HAP-1 (cell line): ENCODE measurements at regions not wholly inside any gene's neighbourhood (a gene's known extent, or its start where the extent isn't known, plus 50 kb on each side); places are given as distances from the start of the nearest gene placed in this dataset.

Experiments used
- DNase-seq, 2 experiments: peaks; one replicate each; pipeline ENCODE4 v3.0.0-alpha.2; 2016 to 2020; ENCODE audit warnings: low spot score in 2 of 2
- H3K27me3 ChIP-seq: fragments of 250-450 bp; sonication (Bioruptor Pico); 2 replicates; pipeline ENCODE4 v1.5.1; 2020; ENCODE audit warnings: low read depth, mild to moderate bottlenecking, moderate library complexity
- H3K36me3 ChIP-seq: fragments of 250-450 bp; sonication (Bioruptor Pico); replicated peaks from 2 replicates; pipeline ENCODE4 v1.5.1; 2020; ENCODE audit warnings: mild to moderate bottlenecking
- H3K4me1 ChIP-seq: fragments of 250-450 bp; sonication (Bioruptor Pico); 2 replicates; pipeline ENCODE4 v1.5.1; 2020; ENCODE audit warnings: mild to moderate bottlenecking
- H3K4me3 ChIP-seq: fragments of 250-450 bp; sonication (Bioruptor Pico); 2 replicates; pipeline ENCODE4 v1.5.1; 2020; ENCODE audit warnings: mild to moderate bottlenecking, moderate library complexity
- H3K9me3 ChIP-seq: fragments of 250-450 bp; sonication (Bioruptor Pico); 2 replicates; pipeline ENCODE4 v1.5.1; 2020; ENCODE audit warnings: mild to moderate bottlenecking, moderate library complexity
- in situ Hi-C: fragments of 300-500 bp; cut with MboI; formaldehyde crosslinking; loops from 3 replicates; pipeline ENCODE4 v1.14.3; 2020; ENCODE audit warnings: low sequenced_read_pairs, inconsistent platforms, mixed read lengths

DNA sequence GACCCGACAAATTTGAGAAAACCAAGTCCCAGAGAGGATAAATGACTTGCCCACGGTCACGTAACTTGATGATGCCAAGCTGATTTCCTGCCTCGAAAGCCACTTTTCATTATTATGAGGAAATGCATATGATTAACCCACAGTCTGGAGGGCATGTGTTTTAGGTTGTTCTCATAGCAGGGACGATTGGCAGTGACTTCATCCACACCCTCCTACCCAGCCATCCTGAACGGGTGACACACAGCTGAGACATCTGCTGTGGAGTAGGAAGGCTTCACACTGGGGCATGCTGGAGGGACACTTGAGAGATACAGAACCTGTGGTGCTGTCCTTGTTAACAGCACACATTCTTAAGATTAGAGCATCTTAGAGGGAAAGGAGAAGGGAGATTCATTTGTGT is 65.4 kb upstream of the WDFY2 start:
- in situ Hi-C loops = no loop called here
- H3K4me3 ChIP-seq = no peak overlapping the region
- no peak for DNase-seq
- H3K4me1 ChIP-seq = no peaks in the 10 kb centered on the region
- H3K27me3 ChIP-seq = no peaks in the 10 kb centered on the region
- H3K36me3 ChIP-seq = no peaks in the 10 kb centered on the region
- no peaks in the 10 kb centered on the region for H3K9me3 ChIP-seq

DNA sequence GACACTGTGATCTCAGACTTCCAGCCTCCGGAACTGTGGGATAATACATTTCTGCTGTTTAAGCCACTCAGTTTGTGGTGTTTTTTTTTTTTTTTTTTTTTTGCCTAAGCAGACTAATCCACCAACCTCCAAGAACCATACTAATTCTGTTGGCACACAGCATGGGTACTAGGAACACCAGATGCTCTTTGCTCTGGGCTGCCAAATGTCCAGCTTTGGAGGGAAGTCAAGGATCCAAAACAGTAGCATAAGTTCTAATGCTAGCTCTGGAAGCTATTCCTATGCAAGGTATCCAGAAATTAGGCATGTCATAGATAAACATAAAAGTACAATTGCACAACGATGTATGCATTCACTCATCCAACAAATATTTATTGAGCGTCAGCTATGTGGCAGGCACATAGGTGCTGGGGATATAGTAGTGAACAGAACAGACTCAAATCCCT is 64.5 kb upstream of the WDFY2 start:
- DNase-seq = no peak
- peaks cover 8% of the 10 kb centered on the region for H3K4me1 ChIP-seq
- no peaks in the 10 kb centered on the region for H3K9me3 ChIP-seq
- in situ Hi-C loops = no loop called here
- no peaks in the 10 kb centered on the region for H3K27me3 ChIP-seq
- H3K36me3 ChIP-seq = no peaks in the 10 kb centered on the region
- no peak overlapping the region for H3K4me3 ChIP-seq

DNA sequence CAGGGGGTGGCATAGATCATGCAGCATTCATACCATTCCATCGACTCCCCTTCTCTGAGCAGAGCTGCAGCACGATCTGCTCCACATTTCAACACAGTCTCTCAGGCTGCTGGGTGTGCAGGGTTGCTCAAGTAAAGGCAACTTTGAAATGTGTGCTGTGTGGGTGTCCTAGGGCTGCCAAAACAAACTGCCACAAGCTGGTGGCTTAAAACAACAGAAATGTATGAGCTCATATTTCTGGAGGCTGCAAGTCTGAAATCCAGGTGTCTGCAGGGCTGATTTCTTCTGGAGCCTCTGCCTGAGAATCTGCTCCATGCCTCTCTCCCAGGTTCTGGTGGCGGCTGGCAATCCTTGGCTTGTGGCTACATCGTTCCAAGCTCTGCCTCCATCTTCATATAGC is 63.7 kb upstream of the WDFY2 start:
- in situ Hi-C loops = no loop called here
- no peaks in the 10 kb centered on the region for H3K27me3 ChIP-seq
- H3K36me3 ChIP-seq = no peaks in the 10 kb centered on the region
- H3K4me3 ChIP-seq = no peak overlapping the region
- H3K4me1 ChIP-seq = peaks cover 16% of the 10 kb centered on the region
- DNase-seq = no peak
- H3K9me3 ChIP-seq = no peaks in the 10 kb centered on the region

DNA sequence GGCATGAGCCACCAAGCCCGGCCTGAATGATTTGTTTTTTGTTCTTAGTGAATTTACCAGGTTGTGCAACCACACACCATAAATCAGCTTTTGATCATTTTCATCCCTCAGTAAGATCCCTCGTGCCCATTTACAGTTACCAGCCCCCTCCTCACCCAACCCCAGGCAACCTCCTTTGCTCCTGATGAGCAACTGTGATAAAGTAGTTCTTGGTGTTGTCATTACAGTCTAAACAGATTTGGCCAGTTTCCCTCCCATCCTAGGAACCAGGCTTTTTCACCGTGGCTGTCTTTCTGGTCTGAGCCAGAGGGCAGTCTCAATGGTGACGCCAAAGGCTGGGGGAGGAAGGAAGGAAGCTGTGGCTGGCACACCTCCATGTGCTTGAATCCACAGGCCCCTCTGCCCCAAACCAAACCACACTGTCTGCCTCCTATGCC is 61.2 kb upstream of the WDFY2 start:
- Histone ChIP-seq H3K27me3 (no peaks in the 10 kb centered on the region), H3K4me3 (no peak overlapping the region), H3K4me1 (peaks cover 23% of the 10 kb centered on the region), H3K9me3 (no peaks in the 10 kb centered on the region), H3K36me3 (no peaks in the 10 kb centered on the region)
- no peak for DNase-seq
- in situ Hi-C loops = no loop called here

DNA sequence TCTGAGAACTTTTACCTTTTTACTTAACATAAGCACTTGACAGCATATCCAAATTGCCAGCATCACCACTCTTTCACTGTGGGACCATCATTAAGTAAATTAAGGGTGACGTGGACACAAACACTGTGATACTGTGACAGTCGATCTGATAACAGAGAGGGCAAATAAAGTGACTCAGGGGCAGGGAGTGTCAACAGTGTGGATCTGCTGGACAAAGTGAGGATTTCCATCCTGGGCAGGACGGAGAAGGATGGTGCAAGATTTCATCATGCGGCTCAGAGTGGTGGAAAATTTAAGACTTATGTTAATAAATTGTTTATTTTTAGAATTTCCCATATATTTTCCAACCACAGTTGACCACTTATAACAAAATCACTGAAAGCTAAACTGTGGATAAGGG is 60.0 kb upstream of the WDFY2 start:
- in situ Hi-C loops = no loop called here
- H3K9me3 ChIP-seq = no peaks in the 10 kb centered on the region
- DNase-seq = no peak
- H3K4me3 ChIP-seq = no peak overlapping the region
- no peaks in the 10 kb centered on the region for H3K36me3 ChIP-seq
- H3K4me1 ChIP-seq = peaks cover 23% of the 10 kb centered on the region
- no peaks in the 10 kb centered on the region for H3K27me3 ChIP-seq

DNA sequence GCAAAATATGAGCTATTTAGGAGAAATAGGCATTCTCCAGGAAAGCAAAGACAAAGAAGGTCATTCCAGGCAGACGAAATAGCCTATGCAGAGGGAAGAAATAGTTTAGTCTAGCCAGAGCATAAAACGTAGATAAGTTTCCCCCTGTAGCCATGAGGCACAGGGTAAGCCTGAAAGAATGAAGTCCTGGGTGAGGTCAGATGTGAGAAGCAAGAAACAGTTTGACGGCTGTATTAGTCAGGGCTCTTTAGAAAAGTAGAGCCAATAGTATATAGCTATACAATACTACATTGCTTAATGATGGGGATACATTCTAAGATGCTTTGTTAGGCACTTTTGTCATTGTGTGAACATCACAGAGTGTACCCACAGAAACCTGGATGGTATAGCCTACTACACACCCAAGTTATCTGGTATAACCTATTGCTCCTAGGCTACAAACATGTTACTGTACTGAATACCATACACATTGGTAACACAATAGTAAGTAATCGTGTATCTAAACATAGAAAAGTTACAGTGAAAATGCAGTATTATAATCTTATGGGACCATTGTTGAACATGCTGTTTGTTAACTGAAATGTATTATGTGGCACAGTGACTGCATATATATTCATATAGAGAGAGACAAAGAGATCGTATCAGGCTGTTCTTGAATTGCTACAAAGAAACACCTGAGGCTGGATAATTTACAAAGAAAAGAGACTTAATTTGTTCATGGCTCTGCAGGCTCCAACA is 59.3 kb upstream of the WDFY2 start:
- Histone ChIP-seq H3K4me3 (no peak overlapping the region), H3K36me3 (no peaks in the 10 kb centered on the region), H3K27me3 (no peaks in the 10 kb centered on the region), H3K4me1 (peaks cover 23% of the 10 kb centered on the region), H3K9me3 (no peaks in the 10 kb centered on the region)
- DNase-seq = peak in 1 of 2 experiments; percentile 35
- in situ Hi-C loops = no loop called here

DNA sequence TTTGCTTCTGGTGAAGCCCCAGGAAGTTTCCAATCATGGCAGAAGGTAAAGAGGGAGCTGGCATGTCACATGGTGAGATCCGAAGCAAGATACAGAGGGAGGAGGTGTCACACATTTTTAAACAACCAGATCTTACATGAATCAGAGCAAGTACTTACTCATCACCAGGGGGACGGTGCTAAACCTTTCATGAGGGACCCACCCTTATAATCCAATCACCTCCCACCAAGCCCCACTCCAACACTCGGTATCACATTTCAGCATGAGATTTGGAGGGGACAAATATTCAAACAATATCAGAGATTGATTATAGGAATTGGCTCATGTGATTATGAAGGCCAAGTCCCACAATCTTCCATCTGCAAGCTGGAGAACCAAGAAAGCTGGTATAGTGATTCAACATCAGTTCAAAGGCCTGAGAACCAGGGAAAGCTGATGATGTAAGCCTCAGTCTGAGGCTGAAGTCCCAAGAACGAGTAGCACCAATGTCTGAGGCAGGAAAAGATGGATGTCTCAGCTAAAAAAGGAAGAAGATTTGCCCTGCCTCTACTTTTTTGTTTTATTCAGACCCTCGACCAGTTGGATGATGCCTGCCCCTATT is 58.6 kb upstream of the WDFY2 start:
- no peak overlapping the region for H3K4me3 ChIP-seq
- H3K9me3 ChIP-seq = no peaks in the 10 kb centered on the region
- H3K36me3 ChIP-seq = no peaks in the 10 kb centered on the region
- no peaks in the 10 kb centered on the region for H3K27me3 ChIP-seq
- DNase-seq = peak in 1 of 2 experiments; percentile 18
- peaks cover 23% of the 10 kb centered on the region for H3K4me1 ChIP-seq
- in situ Hi-C loops = no loop called here

DNA sequence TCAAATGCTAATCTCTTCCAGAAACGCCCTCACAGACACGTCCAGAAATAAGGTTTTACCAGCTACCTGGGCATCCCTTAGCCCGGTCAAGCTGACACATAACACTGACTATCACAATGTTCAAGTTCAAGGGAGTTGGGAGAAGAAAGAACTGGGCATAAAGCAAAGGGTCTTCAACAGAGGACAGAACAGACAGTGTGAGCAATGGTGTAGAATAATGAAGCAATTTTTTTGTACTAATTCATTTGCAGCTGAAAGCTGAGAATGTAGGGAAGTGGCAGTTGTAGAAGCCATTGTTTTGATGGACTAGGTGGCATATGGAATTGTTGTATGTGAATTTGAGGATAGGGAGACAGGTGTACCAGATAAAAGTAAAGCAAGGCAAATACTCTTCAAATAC is 58.1 kb upstream of the WDFY2 start:
- no peak overlapping the region for H3K4me3 ChIP-seq
- no peaks in the 10 kb centered on the region for H3K27me3 ChIP-seq
- in situ Hi-C loops = no loop called here
- no peak for DNase-seq
- H3K36me3 ChIP-seq = no peaks in the 10 kb centered on the region
- H3K4me1 ChIP-seq = peaks cover 23% of the 10 kb centered on the region
- H3K9me3 ChIP-seq = 0 out of 2 replicates have a peak, but pooled peaks cover 3% of the 10 kb centered on the region

DNA sequence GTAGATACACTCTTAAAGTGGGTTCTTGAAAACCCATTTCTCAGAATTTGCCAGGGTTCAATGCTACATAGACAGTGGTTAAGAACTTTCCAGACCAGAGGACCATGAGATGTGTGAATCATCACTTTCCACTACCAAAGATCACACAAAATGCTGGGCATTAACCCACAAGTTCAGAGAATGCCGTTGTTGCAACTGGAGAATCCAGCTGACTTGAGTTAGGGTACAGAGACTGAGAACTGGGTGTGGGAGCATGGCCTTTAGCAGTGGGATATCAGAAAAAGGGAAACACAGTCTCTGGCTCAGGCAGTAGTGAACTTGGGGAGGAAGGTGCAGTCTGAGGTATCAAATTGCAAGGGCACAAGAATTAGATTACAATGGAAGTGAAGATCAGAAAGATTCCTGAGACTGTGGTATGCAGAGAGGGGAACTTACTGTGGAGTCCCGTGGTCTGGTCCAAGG is 51.5 kb upstream of the WDFY2 start:
- Histone ChIP-seq H3K27me3 (no peaks in the 10 kb centered on the region), H3K36me3 (no peaks in the 10 kb centered on the region), H3K4me1 (no peaks in the 10 kb centered on the region), H3K4me3 (no peak overlapping the region), H3K9me3 (0 out of 2 replicates have a peak, but pooled peaks cover 3% of the 10 kb centered on the region)
- DNase-seq = no peak
- in situ Hi-C loops = no loop called here

DNA sequence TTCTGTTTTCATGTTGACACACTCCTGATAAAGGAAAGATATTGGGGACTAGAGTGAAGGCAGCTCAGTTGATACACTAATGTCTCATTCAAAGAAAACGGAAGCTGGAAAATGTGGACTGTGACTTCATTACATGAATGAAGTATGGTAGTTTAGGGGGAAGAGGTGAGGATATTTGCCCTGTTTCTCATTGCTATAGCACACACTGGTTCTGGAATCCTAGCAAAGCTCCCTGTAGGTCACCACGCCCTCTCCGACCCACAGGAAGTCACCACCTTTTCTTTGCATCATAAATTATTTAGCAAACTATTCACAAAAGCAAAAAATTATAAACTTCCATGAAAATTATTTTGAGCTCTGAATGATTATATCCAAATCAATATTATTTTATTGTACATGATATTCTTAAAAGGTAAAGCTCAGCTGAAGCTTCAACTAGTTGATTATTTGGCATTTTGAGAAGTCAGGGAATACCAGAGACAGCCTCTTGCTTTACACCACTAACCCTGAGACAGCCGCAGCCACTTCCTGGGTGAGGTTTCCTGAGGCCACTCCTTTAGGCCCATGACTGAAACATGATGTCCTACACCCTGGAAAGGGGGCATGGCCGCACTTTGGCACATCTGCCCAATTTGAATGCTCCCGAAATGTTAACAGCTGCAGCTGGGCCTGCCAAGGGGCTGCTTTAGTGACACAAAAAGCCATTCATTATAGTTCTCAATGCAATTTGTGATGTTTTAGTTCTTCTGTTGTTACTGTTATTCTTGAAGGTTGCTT is 50.0 kb upstream of the WDFY2 start:
- Histone ChIP-seq H3K27me3 (no peaks in the 10 kb centered on the region), H3K36me3 (no peaks in the 10 kb centered on the region), H3K9me3 (0 out of 2 replicates have a peak, but pooled peaks cover 3% of the 10 kb centered on the region), H3K4me1 (no peaks in the 10 kb centered on the region), H3K4me3 (no peak overlapping the region)
- DNase-seq = no peak
- in situ Hi-C loops = no loop called here
